CD4-positive, alpha-beta T cell treated with Interleukin-4 for 1 hour (primary cell): ENCODE measurements at regions not wholly inside any gene's neighbourhood (a gene's known extent, or its start where the extent isn't known, plus 50 kb on each side); places are given as distances from the start of the nearest gene placed in this dataset.

Source experiments
- DNase-seq, 2 donors: peaks; one replicate each; pipeline ENCODE4 v3.0.0-alpha.2; 2020 to 2022

DNA sequence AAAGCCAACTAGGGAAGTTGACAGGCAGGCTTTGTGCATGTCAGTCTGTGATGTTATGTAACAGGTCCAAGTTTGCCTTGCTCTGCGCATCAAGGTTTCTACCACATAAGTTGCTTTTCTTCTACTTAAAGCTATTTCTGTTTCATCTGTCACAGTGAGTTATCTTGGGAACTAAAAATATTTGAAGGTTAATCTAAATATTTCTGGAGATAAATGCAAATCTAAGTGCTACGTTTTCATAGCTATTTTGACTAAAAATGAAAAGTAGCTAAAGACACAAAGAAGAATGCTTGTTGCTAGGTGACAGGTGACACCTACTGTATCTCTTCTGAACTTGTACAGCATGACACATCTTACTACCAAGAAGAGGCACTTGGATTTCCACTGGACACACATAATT, 135.6 kb downstream of the KLF12 start:
- DNase-seq: peak in 1 of 2 donors; percentile 17

DNA sequence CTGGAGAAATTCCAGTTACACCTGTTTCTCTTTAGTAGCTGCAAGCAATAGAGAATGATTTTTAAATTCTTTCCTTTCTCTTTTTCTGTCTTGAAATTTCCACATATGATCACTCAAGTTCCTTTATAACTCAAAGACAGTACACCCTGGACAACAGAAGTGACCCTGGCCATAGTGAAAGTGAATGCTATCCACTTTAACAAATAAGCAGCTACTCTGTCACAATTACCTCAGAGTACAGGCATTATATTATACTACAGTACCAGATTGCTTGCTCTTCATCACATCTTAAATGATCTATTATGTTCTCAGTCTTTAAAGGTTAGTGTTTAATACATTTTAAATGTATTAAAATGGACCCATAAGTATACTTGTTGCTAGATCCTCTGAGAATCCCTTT, 136.2 kb downstream of the KLF12 start:
- no peak for DNase-seq

DNA sequence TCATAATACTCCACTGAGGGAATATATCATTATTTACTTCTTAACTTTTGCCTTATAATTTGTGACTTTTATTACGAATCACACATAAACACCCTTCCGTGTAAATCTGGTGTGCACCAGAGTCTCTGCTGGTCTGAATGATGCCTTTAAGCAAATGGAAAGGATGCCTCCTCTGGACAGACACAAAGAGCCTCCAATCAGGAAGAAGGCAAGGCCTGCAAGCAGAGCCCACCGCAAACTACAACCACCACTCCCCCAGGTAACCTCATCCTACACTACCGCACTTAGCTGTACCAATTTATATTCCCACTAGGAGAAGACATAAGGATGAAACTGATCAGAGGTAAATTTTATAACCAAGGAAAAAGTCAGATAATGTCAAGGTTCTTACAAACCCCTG, 137.6 kb downstream of the KLF12 start:
- DNase-seq: no peak

DNA sequence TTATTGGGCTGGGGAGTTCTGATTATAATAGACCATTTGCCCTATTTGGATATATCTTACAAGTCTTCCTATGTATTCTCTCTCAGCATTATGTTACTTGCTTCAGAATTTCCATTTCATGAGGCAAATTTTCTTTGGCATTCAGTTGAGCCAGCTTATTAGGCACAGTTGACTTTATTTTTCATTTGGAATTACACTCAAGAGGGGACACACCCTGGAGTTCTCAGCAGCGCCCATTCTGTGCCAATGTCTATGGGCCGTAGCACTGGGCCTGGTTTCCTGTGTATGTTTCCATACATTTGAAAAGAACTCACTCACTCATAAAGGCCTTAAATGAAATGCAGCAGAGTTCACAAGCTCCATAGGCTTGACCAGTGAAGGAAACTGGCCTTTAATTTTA, 138.5 kb downstream of the KLF12 start:
- DNase-seq: no peak

DNA sequence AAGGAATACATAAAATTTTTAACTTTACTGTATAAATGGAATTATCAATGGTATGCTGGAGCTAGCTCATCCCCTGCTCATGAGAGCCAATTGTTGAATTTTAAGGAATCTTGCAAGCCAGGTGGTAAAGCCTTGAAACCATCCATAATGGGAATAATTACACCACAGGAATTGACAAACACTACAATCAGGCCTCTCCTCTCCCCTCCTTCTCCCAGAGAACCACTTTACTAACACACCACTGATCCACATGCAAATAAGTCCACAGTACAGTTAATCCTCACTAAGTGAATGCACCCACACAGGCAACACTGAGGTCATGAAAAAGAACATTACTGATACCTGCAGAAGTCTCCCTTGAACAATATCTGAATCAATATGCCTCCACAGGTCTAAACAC, 140.5 kb downstream of the KLF12 start:
- no peak for DNase-seq

DNA sequence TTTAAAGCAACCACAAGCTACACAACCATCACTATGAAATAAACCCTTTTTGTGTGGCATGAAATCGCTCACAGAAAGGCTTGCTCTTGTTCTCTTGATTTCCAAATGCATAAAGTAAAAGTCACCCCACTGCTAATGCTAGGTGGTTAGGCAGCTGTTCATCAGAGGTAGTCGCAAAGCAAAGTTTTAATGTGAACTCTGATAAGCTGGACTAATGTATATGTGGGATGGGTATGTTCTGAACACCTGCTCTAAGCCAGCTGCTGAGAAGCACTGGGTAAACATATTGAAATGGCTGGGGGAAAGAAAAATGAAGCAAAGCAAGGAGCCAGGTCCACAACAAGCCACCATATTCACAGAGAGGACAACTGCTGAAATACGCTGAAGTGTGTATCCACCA, 142.3 kb downstream of the KLF12 start:
- no peak for DNase-seq

DNA sequence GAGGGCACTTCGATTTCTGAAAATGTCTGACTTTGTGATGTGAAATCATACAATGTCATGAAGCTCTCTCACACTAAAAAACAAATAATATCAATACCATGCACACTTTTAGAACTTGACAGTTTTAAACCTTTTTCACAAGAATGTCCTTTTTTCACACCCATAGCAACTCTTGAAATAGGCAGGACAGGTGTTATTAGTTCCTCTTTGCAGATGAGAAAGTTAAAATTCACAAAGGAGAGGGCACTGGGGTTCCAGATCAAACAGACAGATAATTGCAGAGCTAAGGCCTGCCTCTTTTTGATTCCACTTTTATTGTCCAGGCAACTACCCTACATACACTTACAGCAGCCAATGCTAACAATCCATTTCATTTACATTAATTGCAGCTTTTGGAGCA, 142.8 kb downstream of the KLF12 start:
- DNase-seq: no peak

DNA sequence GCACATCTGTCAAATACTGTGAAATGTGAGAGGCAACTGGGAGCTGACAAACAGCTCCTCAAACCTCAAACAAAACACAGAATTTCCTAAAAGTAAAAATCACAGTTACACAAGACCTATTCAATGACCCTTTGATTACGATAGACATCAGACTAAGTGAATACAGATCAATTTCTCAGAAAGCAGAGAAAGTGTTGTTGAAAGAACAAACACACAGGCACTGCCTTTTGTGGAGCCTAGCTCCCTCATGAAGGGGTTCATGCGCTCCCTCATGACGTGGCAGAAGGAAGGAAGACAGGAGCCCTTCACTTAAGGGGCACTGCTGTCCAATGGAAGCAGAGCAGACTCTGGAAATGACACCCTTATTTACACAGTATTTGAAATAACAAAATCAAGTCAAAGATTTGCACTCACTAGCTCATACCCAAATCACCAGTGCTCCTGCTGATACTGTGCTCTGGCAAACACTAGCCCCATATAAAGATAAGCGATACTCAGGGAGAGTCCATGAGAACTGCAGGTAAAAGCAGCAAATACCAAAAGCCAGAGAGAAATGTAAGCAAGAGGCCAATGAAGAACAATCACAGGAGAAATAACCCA, 144.9 kb downstream of the KLF12 start:
- DNase-seq: no peak

DNA sequence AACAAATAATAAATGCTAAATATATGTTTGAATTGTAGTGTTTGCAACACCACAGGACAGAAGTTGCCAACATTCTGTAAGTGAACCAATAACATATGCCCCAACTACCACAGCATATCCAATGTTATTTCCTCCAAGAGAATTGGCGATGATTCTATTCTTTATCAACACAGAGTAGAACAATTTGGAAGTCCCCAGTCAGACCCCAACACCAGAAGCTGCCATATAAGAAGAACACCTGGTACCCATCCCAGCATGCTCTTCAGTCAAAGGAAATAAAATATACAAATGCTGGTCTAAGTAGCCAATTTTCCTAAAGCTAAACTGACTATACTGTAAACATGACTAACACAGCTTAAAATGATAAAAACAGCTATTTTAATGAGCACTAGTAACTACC, 145.7 kb downstream of the KLF12 start:
- DNase-seq: no peak

DNA sequence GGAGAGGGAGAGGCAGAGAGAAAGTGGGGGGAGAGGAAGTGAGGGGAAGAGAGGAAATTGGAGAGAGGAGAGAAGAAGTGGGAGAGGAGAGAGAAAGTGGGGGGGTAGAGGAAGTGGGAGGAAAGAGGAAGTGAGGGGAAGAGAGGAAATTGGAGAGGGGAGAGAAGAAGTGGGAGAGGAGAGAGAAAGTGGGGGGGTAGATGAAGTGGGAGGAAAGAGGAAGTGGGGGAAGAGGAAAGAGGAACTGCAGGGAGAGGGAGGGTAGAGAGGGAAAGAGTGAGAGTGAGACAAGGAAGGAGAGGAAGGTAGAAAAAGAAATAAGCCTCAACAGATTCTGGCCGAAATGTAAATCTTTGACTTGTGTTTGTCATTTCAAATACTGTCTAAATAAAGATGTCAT, 146.6 kb downstream of the KLF12 start:
- no peak for DNase-seq

DNA sequence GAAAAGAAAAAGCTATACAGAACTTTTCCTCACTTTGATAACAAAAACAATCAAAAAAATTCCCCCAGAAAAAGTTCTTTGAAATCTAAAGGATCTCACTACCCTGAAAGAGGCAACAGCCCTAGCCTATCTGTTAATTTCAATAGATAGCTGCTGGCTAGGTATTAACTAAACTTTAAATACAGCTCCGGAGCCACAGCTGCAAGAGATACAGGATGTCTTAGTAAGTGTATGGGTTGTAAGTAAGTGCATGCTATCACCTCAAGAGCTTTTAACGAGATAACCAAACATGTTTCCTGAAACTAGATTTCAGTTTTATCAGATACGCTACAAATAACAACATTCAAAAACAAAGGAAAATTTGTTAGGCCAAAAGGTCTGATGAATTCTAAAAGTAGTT, 148.4 kb downstream of the KLF12 start:
- peak in 1 of 2 donors; percentile 28 for DNase-seq

DNA sequence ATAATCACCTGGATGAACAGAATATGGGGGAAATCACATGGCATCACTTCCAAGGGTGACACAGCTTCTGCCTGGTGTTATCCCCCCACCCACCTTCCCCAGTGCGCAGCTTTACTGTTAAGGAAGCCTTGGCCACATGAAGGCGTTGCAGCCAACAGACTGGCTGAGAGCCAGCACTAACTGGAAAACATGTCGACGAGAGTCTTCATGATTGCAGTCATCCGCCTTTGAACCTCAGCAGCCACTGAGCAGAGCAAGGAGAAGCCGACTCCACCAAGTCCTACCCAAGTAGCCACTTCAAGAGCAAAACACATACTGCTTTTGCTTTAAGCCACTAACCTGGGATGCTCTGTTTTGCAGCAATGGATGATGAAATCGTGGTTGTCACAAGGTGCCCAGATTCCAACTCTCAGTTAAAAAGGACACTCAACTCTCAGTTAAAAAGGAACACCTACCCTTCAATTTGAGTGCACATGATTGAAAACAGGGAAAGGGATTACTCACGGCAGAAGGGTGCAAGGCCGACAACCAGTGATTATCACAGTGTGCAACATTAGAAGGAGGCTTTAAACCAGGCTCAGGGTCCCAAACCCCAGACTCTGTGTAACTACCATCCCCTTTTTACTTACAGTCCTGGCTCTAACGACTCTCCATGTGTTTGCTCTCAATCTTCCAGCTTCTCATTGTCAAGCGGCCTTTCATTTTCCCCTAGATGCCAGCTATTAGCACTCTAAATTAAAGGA, 149.1 kb downstream of the KLF12 start:
- DNase-seq: peak; percentile 78 to 82

DNA sequence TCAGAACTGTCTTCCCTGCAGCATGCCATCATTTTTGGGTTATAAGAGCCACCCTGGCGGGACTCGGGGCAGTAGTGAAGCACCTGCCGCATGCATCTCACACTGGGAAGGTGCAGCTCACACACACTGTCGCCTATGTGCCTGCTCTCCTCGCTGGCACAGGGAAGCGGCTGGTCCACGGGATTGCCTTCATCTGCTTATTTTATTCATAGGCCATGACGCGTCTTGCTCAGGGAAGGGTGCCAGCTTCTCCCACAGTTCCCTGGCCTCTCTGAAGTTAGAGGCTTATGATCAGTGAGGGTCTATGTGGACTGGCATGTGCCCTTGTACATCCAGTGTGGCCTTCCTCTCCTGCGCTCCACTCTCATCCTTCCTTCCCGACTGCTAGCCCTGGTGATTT, 150.0 kb downstream of the KLF12 start:
- DNase-seq: no peak

DNA sequence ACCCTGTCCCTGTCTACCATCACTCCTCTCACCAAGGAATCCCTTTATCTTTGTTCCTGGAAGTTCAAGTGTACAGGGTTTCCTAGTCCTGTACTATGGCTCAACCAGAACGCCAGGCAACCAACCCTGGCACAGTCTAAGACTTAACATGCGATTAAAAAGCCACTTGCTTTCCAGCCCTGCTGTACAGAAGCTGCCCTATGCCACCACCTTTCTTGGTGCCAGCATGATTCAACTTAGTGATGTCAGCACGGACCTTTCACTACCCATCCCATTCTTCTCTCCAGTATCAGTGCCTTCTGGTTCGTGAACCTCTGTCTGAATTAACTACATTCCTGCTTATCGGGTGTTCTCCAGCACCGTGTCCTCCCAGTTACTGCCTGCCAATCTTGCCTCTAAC, 151.1 kb downstream of the KLF12 start:
- DNase-seq: no peak

DNA sequence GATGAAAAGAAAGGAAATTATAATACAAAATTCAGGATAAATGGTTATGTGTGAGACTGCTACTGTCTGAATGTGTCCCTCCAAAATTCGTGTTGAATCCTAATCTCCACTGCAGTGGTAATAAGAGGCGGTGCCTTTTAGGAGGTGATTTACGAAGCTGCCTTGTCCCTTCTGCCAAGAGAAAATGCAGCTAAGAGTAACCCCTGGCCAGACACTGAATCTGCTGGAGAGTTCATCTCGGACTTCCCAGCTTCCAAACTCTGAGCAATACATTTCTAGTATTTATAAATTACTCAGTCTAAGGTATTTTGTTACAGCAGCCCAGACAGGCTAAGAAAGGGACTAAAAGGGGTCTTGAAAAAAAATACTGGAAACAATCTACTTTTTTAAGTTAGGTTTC, 152.6 kb downstream of the KLF12 start:
- no peak for DNase-seq

DNA sequence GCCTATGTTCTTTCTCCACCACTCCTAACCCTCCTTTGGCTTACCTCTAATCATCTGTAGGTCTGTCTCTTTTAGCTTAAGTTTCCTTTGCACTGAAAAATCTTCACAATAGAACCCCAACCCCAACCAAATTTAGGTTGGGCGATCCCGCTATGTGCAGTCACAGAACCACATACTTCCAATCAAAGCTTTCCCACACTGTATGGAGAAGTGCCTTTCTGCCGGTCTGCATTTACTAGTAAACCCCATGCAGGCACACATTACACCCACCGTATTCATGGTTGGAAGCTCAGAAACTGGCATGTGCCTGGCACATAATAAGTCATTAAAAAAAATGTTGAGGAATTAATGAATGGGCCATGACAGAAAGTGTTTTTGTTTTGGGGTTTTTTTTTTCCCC, 158.4 kb downstream of the KLF12 start:
- DNase-seq: no peak

DNA sequence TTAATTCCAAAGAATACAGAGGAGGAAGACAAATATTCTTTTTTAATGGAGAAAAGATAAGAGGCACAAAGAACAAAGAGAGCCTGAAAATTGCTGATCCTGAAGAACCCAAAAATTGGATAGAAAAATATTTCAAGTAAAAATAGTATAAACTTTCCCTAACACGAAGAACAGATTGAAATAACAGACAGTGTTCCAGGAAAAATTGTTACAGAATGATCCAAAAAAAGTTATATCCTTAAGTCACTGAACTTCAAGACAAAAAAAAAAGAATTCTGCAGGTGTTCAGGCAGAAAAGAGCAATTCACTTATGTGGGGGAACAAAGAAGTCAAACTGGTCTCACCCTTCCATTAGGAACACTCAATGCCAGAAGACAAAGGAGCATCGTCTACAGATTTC, 160.2 kb downstream of the KLF12 start:
- DNase-seq: no peak

DNA sequence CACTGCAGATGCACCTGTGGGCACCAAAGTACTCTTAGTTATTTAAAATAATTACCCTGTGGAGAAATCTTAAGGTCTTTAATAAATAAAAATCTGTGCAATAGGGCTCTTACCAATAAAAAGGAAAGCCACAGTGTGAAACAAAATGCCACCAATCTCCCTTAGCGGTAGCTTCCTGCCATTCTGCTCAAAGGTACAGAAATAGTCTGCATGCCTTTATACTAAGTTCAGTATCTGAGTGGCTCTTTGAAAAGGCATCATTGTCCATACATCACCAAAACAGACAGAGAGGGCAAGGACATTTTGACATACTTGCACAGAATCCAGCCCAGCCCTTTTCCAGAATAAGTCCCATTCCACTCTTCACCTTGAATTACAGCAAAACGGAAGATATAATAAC, 161.0 kb downstream of the KLF12 start:
- peak in 1 of 2 donors; percentile 23 for DNase-seq

DNA sequence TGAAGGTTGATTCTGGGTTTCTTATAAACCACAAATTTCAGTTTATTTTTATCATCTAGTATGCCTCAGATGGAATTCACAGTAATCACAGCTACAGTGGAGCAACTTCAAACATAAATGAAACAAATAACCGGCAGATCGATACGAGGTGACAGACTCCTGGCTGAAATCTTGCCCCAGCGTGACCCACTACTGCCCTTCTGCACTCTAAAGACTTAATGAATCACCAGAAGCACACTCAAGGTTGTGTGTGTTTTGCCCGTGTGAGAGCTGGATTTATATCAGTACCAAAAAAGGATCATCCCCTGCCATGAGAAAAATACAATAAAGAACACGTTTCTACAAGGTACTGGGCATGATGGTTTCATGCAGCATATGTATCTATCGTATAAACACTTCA, 161.7 kb downstream of the KLF12 start:
- no peak for DNase-seq

DNA sequence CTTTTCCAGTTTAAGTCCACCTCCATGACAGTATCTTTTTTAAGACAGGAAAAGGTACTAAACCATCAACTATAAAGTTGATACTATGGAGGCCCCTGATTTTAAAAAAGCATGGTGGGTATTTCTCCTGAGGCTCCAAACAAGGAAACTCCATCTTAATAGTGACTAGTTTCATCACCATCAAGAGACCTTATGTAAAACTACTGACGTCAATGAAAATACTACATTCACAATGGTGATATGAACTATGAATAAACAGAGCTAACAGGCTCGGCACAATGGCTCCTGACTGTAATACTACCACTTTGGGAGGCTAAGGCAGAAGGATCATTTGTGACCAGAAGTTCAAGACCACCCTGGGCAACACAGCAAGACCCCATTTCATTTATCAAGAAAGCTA, 162.7 kb downstream of the KLF12 start:
- DNase-seq: no peak

DNA sequence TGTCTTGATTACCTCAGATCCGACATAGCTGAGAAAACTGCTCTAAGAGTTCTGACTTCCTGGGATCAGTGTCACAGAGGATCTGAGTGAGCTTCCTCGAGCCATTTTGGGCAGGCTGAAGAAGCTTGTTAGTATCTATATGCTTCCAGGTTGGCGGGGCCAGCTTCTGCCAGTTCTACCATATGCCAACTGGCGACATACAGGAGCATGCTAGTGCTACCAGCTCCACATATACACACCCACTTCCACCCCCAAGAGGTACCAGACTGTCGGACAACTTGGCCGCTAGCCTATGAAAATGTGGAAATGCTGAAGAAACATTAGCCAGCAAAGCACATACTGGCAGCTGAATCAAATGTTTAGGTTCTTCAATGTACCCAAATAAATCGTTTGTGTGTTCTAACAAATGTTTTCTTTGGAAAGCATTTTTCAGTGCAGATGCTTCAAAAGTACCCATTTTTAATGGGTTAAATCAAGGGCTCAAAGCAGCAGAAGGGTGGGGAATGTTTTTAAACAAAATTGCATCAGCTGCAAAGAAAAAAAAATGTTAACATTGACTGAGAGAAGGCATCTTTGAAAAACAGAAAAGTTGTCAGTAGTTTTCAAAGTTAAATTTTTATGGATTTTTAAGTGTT, 163.7 kb downstream of the KLF12 start:
- no peak for DNase-seq

DNA sequence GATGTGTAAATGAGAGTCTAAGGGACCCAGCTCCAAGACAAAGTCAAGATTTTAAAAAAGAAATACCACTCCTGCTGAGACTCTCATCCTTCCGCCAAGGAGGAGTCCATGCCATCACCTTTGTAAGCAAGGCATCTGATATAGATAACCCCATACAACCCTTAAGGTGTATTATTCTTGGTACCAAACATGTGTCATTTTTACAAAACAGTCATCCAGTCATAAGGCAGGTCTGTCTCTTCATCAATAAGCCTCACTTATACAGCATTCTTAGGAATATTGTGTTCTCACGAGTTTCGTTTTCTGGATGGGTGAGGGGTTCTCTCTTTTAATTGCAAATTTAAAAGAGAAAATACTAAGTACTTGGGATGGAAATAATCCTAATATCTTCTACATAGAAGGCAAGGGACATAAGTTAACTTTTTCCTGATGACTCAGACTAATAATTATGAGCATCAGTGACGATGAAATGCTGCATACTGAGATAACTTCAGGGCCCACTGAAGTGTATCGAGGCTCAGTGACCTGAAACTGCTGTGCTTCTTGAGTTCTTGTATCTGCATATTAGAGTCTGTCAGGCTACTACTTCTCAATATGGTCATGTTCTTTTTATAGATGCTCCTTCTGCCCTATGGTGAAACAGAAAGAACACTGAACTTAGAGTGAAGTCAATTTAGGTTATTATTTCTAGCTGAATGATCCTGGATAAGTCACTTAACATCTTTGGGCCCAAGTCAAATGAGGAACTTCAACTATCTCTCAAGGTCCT, 166.6 kb downstream of the KLF12 start:
- DNase-seq: peak in 1 of 2 donors; percentile 17

DNA sequence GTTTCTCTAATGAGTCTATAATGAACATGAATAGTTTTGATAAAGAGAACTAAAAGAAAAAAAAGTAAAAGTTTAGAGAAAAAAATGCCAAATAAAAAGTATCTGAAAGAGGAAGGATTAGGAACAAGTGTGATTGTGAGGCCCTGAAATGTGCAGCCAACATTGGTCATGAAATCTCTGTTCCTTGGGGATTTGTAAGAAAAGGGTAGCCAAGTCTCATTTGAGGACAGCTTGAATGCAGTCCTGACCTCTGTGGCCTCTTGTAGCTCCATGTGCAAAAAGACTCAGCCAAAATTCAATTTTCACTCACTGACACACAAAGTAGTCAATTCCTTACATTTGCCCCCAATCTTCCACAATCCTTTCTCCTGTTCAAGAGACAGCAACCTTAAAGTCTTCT, 167.9 kb downstream of the KLF12 start:
- no peak for DNase-seq

DNA sequence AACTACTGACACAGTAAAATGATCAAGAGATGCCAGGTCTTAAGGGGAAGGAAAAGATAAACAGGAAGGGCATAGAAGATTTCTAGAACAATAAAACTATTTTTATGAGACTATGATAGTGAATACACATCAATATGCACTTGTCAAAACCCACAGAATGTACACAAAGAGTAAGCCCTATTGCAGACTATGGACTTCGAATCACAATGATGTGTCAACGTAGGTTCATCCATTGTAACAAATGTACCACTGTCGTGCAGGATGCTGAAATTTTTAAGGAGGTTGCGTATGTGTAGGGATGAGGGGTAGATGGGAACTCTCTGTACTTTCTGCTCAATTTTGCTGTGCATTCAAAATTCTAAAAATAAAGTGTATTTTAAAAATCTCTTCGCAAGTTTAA, 171.9 kb downstream of the KLF12 start:
- no peak for DNase-seq
